HG03565 (cell line): ENCODE measurements at regions not wholly inside any gene's neighbourhood (a gene's known extent, or its start where the extent isn't known, plus 50 kb on each side); places are given as distances from the start of the nearest gene placed in this dataset.
"Not testable (repeated sequence)": the region's sequence is repeated elsewhere in the genome, so short reads cannot be mapped to it uniquely, and the experiment has no call there.

Source experiments
- ATAC-seq: cut with Tn5 transposase; IDR thresholded peaks from one replicate; pipeline ENCODE4 v1.9.1; 2021; ENCODE audit warnings: mild to moderate bottlenecking, moderate library complexity; ENCODE audit not compliant: unreplicated experiment

GRCh38 chr5:32842813-32843530 is 131.9 kb downstream of the NPR3 start:
- no peak for ATAC-seq

- no peak for ATAC-seq
Measured at GRCh38 chr5:32843531-32843895, 132.4 kb downstream of the NPR3 start.

- ATAC-seq = no peak
Measured at GRCh38 chr5:32845171-32845570, 134.1 kb downstream of the NPR3 start.

GRCh38 chr5:32848120-32848519 is 137.0 kb downstream of the NPR3 start:
- ATAC-seq = no peak

- ATAC-seq = no peak
Measured at GRCh38 chr5:32848681-32849080, 137.6 kb downstream of the NPR3 start.

- no peak for ATAC-seq
Measured at GRCh38 chr5:32850817-32851496, 139.8 kb downstream of the NPR3 start.

GRCh38 chr5:32851559-32852173 is 140.5 kb downstream of the NPR3 start:
- no peak for ATAC-seq

GRCh38 chr5:32852535-32852934 is 141.4 kb downstream of the NPR3 start:
- ATAC-seq = no peak

GRCh38 chr5:32852976-32853375 is 141.9 kb downstream of the NPR3 start:
- no peak for ATAC-seq

GRCh38 chr5:32854473-32854872 is 143.4 kb downstream of the NPR3 start:
- no peak for ATAC-seq

- no peak for ATAC-seq
Measured at GRCh38 chr5:32859211-32859641, 148.1 kb downstream of the NPR3 start.

GRCh38 chr5:32865475-32865874 is 154.4 kb downstream of the NPR3 start:
- ATAC-seq = no peak

- ATAC-seq = no peak
Measured at GRCh38 chr5:32866138-32866537, 155.0 kb downstream of the NPR3 start.

- no peak for ATAC-seq
Measured at GRCh38 chr5:32869216-32869615, 158.1 kb downstream of the NPR3 start.

GRCh38 chr5:32876791-32877190 is 165.7 kb downstream of the NPR3 start:
- ATAC-seq = no peak

GRCh38 chr5:32879364-32879763 is 168.2 kb downstream of the NPR3 start:
- ATAC-seq = not testable (repeated sequence)

GRCh38 chr5:32880796-32881195 is 169.7 kb downstream of the NPR3 start:
- ATAC-seq = no peak

GRCh38 chr5:32887390-32887789 is 176.3 kb downstream of the NPR3 start:
- no peak for ATAC-seq

GRCh38 chr5:32889078-32889477 is 178.0 kb downstream of the NPR3 start:
- no peak for ATAC-seq

GRCh38 chr5:32903613-32904012 is 192.5 kb downstream of the NPR3 start:
- ATAC-seq = no peak

- no peak for ATAC-seq
Measured at GRCh38 chr5:32908641-32909040, 197.5 kb downstream of the NPR3 start.

GRCh38 chr5:32909207-32909606 is 198.1 kb downstream of the NPR3 start:
- ATAC-seq = no peak
